IMR-90 (cell line): ENCODE measurements at regions not wholly inside any gene's neighbourhood (a gene's known extent, or its start where the extent isn't known, plus 50 kb on each side); places are given as distances from the start of the nearest gene placed in this dataset.

ENCODE experiments used
- ATAC-seq: fragments of 200-7000 bp; cut with Tn5 transposase; 2 replicates; pipeline ENCODE4 v1.9.1; 2020; ENCODE audit warnings: low read depth, mild to moderate bottlenecking, moderate library complexity
- BruUV-seq: library from RNA; stranded (reverse); fragments of 400-500 nt; replicated peaks from 2 replicates; lab custom pipeline; 2021; lab: Mats Ljungman, UMichigan
- CTCF ChIA-PET: fragments of 300-600 bp; formaldehyde crosslinking; extraction: SDS; loops from one replicate; lab custom pipeline; 2021; ENCODE audit warnings: antibody characterized with exemption; lab: Yijun Ruan, JAX
- POLR2A ChIA-PET: fragments of 300-600 bp; sonication (Branson Sonifier 250); formaldehyde crosslinking; loops from one replicate; lab custom pipeline; 2022; ENCODE audit warnings: antibody characterized with exemption; ENCODE audit not compliant: unreplicated experiment; lab: Charles Lee
- DNase-seq: peaks from one replicate; pipeline ENCODE4 v3.0.0; 2013
- H2AFZ ChIP-seq: replicated peaks from 2 replicates; pipeline ENCODE3; 2013; ENCODE audit warnings: low read length, mild to moderate bottlenecking; ENCODE audit not compliant: poor library complexity
- H2AK5ac ChIP-seq: 2 replicates; pipeline ENCODE4 v1.6.1; 2013; ENCODE audit warnings: low read depth, low read length, inconsistent platforms
- H2AK9ac ChIP-seq: replicated peaks from 2 replicates; pipeline ENCODE3; 2013; ENCODE audit warnings: mild to moderate bottlenecking, low read depth, low read length, moderate library complexity; ENCODE audit not compliant: poor library complexity
- H2BK120ac ChIP-seq: 2 replicates; pipeline ENCODE4 v1.6.1; 2013; ENCODE audit warnings: low read depth, low read length, inconsistent platforms
- H2BK15ac ChIP-seq: 3 replicates; pipeline ENCODE4 v1.6.1; 2013; ENCODE audit warnings: low read depth, low read length, inconsistent platforms
- H2BK20ac ChIP-seq: 2 replicates; pipeline ENCODE4 v1.6.1; 2013; ENCODE audit warnings: low read depth, mild to moderate bottlenecking, inconsistent platforms, low read length, moderate library complexity
- H2BK5ac ChIP-seq: 2 replicates; pipeline ENCODE4 v1.6.1; 2013; ENCODE audit warnings: mild to moderate bottlenecking, low read depth, low read length, inconsistent platforms; ENCODE audit not compliant: poor library complexity, severe bottlenecking
- H3K14ac ChIP-seq: replicated peaks from 2 replicates; pipeline ENCODE4 v1.6.1; 2013; ENCODE audit warnings: low read depth, low read length, inconsistent platforms
- H3K18ac ChIP-seq: 2 replicates; pipeline ENCODE4 v1.6.1; 2013; ENCODE audit warnings: low read depth, low read length, control low read depth
- H3K23ac ChIP-seq: 2 replicates; pipeline ENCODE4 v1.6.1; 2013; ENCODE audit warnings: low read depth, low read length, inconsistent platforms
- H3K27ac ChIP-seq: 2 replicates; pipeline ENCODE4 v1.5.1; 2013; ENCODE audit warnings: mild to moderate bottlenecking, control low read depth, low read length; ENCODE audit not compliant: insufficient read depth
- H3K27me3 ChIP-seq: 2 replicates; pipeline ENCODE4 v1.6.1; 2013; ENCODE audit warnings: low read length; ENCODE audit not compliant: control insufficient read depth, insufficient read depth
- H3K36me3 ChIP-seq: 2 replicates; pipeline ENCODE4 v1.6.1; 2013; ENCODE audit warnings: low read length, mixed read lengths; ENCODE audit not compliant: control insufficient read depth, insufficient read depth
- H3K4ac ChIP-seq: 2 replicates; pipeline ENCODE4 v1.6.1; 2013; ENCODE audit warnings: low read depth, low read length, inconsistent platforms
- H3K4me1 ChIP-seq: 2 replicates; pipeline ENCODE4 v1.6.1; 2013; ENCODE audit warnings: low read length, mixed read lengths; ENCODE audit not compliant: control insufficient read depth, insufficient read depth
- H3K4me2 ChIP-seq: 2 replicates; pipeline ENCODE4 v1.6.1; 2013; ENCODE audit warnings: low read depth, mild to moderate bottlenecking, control low read depth, low read length, moderate library complexity
- H3K4me3 ChIP-seq: 2 replicates; pipeline ENCODE4 v1.5.1; 2013; ENCODE audit warnings: low read depth, mild to moderate bottlenecking, control low read depth, low read length, moderate library complexity; ENCODE audit not compliant: insufficient read depth
- H3K56ac ChIP-seq: 2 replicates; pipeline ENCODE4 v1.6.1; 2013; ENCODE audit warnings: low read length, inconsistent platforms; ENCODE audit not compliant: insufficient read depth; ENCODE audit errors: extremely low read depth
- H3K79me1 ChIP-seq, 2 experiments: 2 replicates each; pipeline ENCODE4 v1.6.1; 2013; ENCODE audit warnings: low read length in 2 of 2, inconsistent platforms in 1 of 2, low read depth in 1 of 2
- H3K9ac ChIP-seq: 2 replicates; pipeline ENCODE4 v1.6.1; 2013; ENCODE audit warnings: low read depth, low read length, control low read depth
- H3K9me1 ChIP-seq: 2 replicates; pipeline ENCODE4 v1.6.1; 2013; ENCODE audit warnings: low read length, inconsistent platforms; ENCODE audit not compliant: insufficient read depth
- H3K9me3 ChIP-seq: 2 replicates; pipeline ENCODE4 v1.6.1; 2013; ENCODE audit warnings: low read length; ENCODE audit not compliant: control insufficient read depth, insufficient read depth
- H4K20me1 ChIP-seq: 2 replicates; pipeline ENCODE4 v1.6.1; 2013; ENCODE audit warnings: low read length, inconsistent platforms; ENCODE audit not compliant: insufficient read depth
- H4K5ac ChIP-seq: 2 replicates; pipeline ENCODE4 v1.6.1; 2013; ENCODE audit warnings: mild to moderate bottlenecking, low read depth, low read length, control low read depth
- H4K8ac ChIP-seq, 2 experiments: 2 replicates each; pipeline ENCODE4 v1.6.1; 2013; ENCODE audit warnings: low read depth in 2 of 2, low read length in 2 of 2, control low read depth in 1 of 2, inconsistent platforms in 1 of 2
- H4K91ac ChIP-seq: 2 replicates; pipeline ENCODE4 v1.6.1; 2013; ENCODE audit warnings: low read depth, low read length, inconsistent platforms; ENCODE audit not compliant: insufficient read depth
- CTCF ChIP-seq: conservative IDR thresholded peaks from 2 replicates; pipeline ENCODE4 v1.5.1; 2012; ENCODE audit warnings: mild to moderate bottlenecking, low read depth, low read length, improper control_type of control experiment
- WGBS, 2 experiments: methylation state at CpG; one replicate each; pipeline versions ENCODE4 v1.1.5 to v1.1.7; 2013; ENCODE audit warnings: missing lambda C conversion rate in 2 of 2; ENCODE audit not compliant: insufficient read length in 1 of 2; ENCODE audit errors: extremely low coverage in 2 of 2; 5-methylcytosine and 5-hydroxymethylcytosine counted together
- dilution Hi-C: fragments of 300-500 bp; cut with HindIII; formaldehyde crosslinking; loops from one replicate; pipeline ENCODE4 v1.14.3; 2018; ENCODE audit warnings: low sequenced_read_pairs; ENCODE audit not compliant: unreplicated experiment
- in situ Hi-C: fragments of 300-500 bp; cut with MboI; formaldehyde crosslinking; loops from 3 replicates; pipeline ENCODE4 v1.14.3; 2019; ENCODE audit warnings: low sequenced_read_pairs, inconsistent platforms, mixed read lengths
- intact Hi-C: fragments of 100-400 bp; cut with micrococcal nuclease; formaldehyde crosslinking; loops from 2 replicates; pipeline ENCODE4 v1.10.0; 2022

DNA sequence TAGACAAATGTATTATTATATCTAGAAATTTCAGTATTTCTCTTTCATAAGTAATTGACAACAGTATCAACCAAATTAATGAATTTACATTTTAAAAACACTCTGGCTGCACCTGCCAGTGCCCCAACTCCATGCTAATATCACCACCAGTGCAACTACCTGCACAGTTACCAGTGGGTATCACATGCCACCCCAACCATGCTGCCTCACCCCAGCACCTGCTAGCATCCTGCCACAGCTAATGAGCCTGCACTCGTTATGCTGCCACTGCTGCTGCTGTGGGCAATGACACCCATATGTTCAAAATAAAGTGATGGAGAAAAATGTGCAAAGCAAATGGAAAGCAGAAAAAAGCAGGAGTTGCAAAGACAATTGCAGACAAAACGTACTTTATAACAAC is 855.9 kb upstream of the MANEA start:
- DNase-seq: no peak
- no peak overlapping the region for H2BK5ac ChIP-seq
- no peak overlapping the region for H3K4me3 ChIP-seq
- H4K5ac ChIP-seq: no peak overlapping the region
- H3K18ac ChIP-seq: no peak overlapping the region
- H2BK15ac ChIP-seq: no peak overlapping the region
- no peaks in the 10 kb centered on the region for H3K27me3 ChIP-seq
- H3K9me3 ChIP-seq: no peaks in the 10 kb centered on the region
- H2AK5ac ChIP-seq: no peak overlapping the region
- ATAC-seq: no peak
- BruUV-seq: no TSS peak
- WGBS, 2 experiments: no CpG with 5 or more reads among the region's 2 CpGs
- no peak overlapping the region for H3K27ac ChIP-seq
- H2BK20ac ChIP-seq: no peak overlapping the region
- H4K8ac ChIP-seq: no peak overlapping the region
- dilution Hi-C loops: no loop called here
- H3K4me1 ChIP-seq: no peaks in the 10 kb centered on the region
- POLR2A ChIA-PET: no interaction called here
- H2AK9ac ChIP-seq: no peak overlapping the region
- H2AFZ ChIP-seq: no peak overlapping the region
- no peak overlapping the region for H4K91ac ChIP-seq
- intact Hi-C loops: no loop called here
- H3K9me1 ChIP-seq: no peaks in the 10 kb centered on the region
- H2BK120ac ChIP-seq: no peak overlapping the region
- H3K56ac ChIP-seq: no peak overlapping the region
- no peak overlapping the region for H3K23ac ChIP-seq
- no peak for TF ChIP-seq CTCF
- CTCF ChIA-PET: no interaction called here
- H3K14ac ChIP-seq: no peak overlapping the region
- H3K9ac ChIP-seq: no peak overlapping the region
- H4K20me1 ChIP-seq: no peaks in the 10 kb centered on the region
- H3K36me3 ChIP-seq: no peaks in the 10 kb centered on the region
- in situ Hi-C loops: no loop called here
- no peak overlapping the region for H3K4me2 ChIP-seq
- no peak overlapping the region for H3K4ac ChIP-seq
- no peaks in the 10 kb centered on the region for H3K79me1 ChIP-seq
